SKM-1 (cell line): ENCODE measurements at regions not wholly inside any gene's neighbourhood (a gene's known extent, or its start where the extent isn't known, plus 50 kb on each side); places are given as distances from the start of the nearest gene placed in this dataset.
"Not testable (repeated sequence)": the region's sequence is repeated elsewhere in the genome, so short reads cannot be mapped to it uniquely, and the experiment has no call there.

Experiments used
- DNase-seq: peaks from one replicate; lab custom pipeline; 2025; ENCODE audit not compliant: unreplicated experiment; lab: John Stamatoyannopoulos, UW

DNA sequence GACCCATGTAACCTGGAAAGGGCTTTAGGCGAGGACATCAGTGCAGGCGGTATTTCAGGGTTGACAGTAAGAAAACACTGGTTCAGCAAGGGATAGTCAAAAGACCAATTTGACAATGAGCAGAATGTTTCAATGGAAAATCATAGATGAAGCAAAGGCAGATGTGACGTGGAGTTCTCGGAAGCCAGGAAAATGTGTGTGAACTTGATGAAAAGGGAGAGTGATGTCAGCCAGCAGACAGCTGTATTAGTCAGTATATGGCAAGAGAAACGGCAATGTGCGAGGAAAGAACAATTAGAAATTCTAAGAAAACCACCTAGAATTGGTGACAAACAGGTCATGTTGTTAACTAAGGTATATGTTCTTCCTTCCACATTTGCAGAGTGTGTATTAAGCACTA, 503.9 kb upstream of the DAB2 start:
- no peak for DNase-seq

DNA sequence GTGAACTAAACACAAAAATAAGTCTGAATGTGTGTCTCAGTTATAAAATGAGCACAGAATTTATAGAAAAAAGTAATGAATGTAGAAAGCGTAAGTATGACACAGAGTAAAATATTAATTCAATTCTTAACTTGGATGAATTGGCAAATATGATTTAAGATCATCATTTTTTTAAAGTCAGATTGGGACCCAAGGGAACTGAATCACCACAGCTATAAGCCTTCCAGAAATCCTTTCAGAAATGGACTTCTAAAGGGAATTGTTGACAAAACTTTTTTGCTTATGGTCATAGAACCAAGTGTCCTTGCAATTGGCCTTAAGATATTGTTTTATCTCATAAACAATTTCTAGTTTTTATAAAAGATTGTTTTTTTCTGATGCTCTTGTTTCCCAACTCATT, 495.1 kb upstream of the DAB2 start:
- no peak for DNase-seq

DNA sequence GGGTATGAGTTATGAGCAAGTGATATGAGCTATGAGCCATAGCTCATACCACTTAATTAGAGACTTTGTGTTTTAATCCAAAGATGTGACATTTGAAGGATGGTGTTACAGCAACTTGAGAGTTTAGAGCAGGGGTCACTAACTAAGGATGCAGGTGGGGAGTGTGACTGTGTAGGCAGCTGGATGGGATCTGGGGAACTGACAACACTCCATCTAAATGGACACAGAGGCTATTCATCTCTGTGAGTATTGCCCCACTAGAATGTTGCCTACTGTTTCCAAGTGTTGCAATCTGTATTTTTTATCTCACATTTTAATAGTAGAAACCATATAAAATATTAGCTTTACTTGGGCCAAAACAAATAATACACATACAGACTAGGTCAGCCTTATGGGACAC, 488.1 kb upstream of the DAB2 start:
- DNase-seq: no peak

DNA sequence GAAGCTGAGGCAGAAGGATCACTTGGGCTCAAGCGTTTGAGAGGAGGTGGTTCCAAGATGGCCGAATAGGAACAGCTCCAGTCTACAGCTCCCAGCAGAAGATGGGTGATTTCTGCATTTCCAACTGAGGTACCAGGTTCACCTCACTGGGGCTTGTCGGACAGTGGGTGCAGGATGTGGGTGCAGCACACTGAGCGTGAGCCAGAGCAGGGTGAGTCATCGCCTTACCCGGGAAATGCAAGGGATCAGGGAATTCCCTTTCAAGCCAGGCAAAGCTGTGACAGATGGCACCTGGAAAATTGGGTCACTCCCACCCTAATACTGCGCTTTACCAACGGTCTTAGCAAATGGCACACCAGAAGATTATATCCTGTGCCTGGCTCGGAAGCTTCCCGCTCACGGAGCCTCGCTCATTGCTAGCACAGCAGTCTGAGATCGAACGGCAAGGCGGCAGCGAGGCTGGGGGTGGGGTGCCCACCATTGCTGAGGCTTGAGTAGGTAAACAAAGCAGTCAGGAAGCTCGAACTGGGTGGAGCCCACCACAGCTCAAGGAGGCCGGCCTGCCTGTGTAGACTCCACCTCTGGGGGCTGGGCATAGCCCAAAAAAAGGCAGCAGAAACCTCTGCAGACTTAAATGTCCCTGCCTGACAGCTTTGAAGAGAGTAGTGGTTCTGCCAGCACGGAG, 482.6 kb upstream of the DAB2 start:
- not testable (repeated sequence) for DNase-seq

DNA sequence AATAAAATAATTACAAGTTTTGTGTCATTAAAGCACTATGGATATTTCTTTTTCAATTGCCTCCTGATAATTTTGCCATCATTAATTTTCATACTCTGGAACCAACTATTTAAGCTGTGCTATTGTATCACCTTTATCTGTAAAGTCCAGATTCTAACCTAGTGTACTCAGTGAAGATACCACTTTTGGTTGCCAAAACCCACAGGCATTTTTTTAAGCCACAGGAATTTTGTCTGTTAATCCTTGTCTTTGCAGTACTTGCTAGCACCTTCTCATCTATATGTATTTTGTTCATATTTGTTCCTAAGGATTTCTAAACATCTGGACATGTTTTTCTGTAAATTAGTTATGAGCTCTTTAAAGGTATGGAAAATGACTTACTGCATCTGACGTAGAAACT, 481.4 kb upstream of the DAB2 start:
- DNase-seq: no peak

DNA sequence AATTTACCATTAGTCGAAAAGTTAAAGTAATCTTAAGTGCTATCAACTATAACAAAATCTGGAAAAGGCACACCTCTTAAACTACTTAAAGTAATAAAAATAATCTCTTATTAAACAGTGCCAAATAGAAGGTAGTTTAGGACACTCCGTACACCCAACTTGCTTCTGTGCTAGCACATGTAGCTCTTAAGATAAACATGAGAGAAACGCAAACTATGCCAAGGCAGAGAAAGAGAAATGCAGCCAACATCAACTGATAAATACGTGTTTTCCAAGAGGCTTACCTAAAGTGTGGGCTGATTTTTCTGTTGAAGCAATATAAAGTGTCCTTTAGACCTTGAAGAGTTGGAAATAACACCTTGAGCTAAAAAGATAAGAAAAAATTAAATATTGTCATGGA, 480.6 kb upstream of the DAB2 start:
- no peak for DNase-seq

DNA sequence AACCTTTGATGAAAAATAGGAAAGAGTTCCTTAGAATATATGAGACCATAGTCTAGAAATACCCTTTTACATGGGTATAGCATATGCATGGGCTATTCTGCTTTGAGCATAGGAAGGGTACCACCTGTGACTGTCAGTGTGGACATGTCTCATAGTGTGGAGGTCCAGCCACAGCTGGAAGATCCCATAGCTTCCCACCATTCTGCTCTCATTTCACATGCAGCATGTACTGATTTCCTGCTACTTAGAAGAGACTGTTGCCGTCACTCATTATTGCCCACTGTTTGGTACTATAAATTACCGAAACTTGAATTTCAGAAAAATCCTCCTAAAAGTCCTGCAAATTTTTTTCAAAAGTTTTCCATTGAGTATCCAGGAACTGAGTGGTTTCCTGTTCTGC, 477.8 kb upstream of the DAB2 start:
- DNase-seq: no peak

DNA sequence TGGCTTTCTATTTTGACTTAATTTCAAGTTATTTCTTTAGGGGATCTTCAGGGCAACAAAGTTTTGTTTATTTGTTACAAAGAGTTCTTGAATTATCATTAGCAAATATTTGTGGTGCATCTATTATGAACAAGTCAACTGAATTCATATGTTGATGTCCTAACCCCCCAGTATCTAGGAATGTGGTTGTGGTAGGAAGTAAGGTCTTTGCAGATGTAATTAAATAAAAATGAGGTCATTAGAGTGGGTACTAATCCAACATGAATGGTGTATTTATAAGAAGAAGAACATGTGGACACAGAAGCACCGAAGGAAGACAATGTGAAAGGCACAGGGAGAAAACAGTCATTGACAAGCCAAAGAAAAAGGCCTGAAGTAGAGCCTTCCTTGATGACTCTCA, 474.0 kb upstream of the DAB2 start:
- no peak for DNase-seq

DNA sequence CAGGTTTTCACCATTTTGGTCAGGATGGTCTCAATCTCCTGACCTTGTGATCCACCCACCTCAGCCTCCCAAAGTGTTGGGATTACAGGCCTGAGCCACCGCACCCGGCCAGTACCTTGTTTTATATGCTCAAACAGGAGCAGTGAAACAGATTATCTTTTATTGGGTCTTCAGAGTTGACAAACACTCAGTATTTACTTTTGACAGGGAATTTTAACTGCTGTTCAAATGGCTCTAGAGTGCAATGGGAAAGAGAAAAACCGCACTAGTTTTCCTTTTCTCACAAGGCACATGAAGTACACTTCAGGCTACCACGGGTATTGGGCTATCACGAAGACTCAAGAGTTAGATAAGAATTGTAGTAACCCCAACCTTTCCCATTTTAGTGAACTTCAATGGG, 471.9 kb upstream of the DAB2 start:
- no peak for DNase-seq

DNA sequence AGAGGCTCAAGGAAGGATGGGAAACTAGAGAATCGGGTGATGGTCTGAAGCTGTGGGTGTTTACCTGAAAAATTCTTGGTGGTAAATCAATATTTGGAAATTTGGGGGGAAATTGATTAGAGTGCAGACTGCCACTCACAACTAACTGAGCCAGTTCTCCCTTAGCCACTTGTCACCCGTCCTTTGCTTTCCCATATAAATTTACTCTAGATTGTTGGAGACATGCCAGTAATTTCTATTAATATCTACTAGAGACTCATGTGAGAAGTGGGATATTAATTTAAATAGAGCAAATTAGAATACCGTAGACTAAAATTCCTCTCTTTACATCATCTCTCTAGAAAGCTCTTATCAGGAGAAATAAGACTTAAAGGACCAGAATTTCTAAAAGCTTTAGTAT, 471.3 kb upstream of the DAB2 start:
- no peak for DNase-seq

DNA sequence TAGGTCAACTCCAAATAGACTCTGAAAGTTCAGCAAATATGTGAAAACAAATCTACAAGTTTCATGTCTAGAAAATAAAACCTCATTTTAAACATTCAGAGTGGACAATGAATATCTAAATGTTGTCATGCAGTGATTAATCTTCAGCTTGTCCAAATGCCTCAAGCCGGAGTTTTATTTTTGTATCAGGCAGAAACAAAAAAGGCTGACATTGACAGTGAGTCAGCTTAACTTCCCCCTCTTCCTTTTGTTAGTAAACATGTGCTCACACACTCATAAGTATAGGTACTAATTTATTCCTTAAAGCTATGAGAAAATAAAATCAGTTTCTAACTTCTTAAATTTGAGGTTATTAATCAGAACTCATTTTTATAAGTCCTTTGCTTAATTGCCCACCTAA, 467.9 kb upstream of the DAB2 start:
- no peak for DNase-seq

DNA sequence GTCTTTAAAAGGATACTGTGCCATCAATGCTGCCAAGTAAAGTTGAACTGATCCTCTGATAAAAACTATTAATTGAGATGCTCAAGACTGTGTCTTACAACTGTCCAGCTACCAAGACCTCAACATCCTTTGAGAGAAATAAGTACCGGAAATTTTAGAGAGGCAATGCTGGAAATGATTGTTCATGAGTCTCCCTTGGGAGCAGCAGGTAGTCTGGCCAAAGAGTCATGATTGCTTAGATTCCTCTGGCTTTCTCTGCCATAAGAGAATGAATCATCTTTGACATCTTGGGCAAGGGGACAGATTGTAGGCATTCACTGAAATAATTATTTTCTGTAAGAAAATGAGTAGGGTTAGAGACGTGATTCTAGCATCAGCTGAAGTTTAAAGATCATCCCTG, 466.6 kb upstream of the DAB2 start:
- DNase-seq: no peak

DNA sequence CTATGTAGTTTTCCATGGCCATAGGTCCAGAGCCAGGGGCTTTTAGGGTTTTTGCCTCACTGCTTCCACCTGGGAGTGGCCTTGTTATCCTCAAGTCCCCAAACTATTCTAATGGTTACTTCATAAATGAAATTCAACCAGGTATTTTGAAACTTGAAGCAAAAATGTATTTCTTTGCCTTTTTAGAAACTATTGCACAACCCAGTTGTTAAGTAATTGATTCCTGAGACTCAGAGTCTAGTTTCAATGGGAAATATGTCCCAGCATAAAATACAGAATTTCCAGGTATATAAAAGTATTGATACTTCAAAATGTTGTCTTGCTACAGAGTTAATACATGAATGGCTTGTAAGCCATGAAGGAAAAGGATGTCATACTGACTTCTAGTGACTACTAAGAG, 456.2 kb upstream of the DAB2 start:
- DNase-seq: no peak

DNA sequence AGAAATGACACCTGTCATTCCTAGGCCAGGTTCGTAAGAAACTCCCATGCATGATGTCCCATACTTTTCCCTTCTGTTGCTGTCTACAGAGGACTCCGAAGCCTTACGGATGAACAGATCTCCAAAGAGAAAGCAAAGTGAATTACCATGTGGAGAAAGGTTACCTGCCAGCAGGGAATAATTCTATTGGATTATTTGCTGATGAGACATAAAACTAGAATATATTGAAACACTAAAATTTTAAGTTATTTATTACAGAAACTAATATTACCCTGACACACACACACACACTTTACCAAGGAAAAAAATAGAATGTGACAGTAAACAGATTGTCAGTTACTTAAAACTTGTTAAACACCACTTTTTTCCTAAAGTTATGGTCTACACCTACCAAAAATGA, 452.7 kb upstream of the DAB2 start:
- no peak for DNase-seq

DNA sequence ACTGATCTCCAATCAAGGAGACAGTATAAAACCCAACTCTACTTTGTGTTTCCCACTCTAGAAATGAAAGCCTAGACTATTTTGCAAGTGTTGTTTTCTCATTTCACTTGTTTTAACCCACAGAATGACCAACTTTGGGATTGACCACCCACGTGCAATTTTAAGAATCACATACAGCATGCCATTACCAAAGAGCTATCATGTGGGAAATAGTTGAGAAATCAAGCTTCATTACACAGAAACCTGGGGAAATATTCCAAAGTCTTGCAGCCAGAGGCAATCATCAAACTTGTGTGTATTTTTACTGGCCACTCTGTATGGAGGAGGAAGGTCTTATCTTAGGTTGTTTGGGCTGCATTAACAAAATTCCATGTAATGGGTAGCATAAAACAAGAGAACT, 451.4 kb upstream of the DAB2 start:
- DNase-seq: no peak

DNA sequence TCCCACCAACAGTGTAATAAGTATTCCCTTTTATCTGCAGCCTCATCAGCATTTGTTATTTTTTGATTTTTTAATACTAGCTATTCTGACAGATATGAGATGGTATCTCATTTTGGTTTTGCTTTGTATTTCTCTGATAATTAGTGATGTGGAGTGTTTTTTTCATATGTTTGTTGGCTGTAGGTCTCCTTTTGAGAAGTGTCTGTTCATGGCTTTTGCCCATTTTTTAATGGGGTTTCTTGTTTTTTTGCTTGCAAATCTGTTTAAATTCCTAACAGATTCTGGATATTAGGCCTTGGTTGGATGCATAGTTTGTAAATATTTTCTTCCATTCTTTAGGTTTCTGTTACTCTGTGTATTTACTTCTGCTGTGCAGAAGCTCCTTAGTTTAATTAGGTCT, 445.4 kb upstream of the DAB2 start:
- DNase-seq: no peak

DNA sequence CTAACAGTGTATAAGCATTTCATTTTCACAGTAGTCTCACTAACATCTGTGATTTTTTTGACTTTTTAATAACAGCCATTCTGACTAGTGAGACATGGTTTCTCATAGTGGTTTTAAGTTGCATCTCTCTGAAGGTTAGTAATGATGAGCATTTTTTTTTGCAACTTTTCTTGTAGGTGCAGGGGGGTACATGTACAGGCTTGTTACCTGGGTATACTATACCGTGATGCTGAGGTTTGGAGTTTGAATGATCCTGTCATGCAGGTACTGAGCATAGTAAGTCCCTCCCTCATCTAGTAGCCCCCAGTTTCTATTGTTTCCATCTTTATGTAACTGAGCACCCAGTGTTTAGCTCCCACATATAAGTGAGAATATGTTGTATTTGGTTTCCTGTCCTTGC, 444.6 kb upstream of the DAB2 start:
- no peak for DNase-seq

DNA sequence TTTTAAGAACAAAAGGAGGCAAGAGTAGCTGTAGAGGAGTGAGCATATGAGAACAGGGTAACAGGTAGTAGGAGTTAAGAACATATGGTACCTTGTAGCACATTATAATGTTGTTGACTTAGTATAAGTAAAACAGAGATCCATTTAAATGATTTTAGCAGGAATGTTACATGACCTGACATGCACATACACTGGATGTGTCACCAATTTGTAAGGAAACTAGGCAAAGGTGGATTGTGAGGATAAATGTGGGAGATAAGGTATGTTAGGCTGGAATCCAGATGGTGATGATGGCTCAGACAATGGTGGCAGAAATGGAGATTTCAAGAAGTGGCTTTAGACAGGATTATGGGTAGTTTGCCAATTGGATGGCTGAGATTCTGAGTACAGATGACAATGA, 443.1 kb upstream of the DAB2 start:
- no peak for DNase-seq

DNA sequence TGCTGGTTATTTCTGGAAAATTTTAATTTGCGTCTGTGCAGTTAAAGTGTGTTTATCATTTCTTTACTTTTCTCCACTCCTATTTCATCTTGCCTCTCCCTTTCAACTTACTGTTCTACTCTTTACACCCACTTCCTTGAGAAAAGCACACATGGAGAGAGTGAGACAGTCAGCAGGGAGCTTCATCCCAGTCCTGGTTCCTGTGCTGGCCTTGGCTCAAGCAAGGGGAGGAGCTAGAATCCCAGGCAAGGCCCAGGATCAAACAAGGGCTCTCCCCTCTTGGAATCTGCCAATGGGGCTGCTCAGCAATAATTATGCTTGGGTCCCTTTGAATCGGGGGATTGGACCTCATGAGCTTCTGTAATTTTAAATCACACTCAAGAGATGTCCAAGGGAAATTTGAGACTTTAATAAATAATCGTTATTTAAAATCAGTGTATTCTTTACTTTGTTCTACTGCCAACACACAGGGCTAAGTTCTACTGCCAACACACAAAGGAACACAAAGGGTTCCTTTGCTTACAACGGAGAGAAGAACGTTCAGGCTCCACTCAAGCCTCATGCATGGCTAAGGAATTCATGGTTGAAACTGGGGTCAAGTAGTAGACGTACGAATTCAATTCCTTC, 439.3 kb upstream of the DAB2 start:
- no peak for DNase-seq

DNA sequence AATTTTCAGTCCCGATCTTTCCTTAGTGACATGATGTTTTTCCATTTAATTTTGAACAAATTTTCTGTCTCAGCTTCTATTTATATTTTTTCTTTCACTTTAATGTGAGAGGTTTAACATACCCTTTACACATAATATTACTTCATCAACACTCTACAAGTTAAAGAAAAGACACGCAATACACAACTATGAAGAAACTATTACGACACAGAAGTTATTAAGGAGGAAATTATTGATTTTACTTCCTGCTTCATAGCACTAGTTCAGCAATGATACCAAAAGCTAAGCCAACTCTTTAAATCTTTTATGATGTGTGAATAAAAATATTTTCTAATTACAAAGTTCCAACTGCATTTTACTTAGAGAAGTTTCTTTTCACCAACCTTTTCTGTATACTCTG, 432.3 kb upstream of the DAB2 start:
- DNase-seq: peak; percentile 15

DNA sequence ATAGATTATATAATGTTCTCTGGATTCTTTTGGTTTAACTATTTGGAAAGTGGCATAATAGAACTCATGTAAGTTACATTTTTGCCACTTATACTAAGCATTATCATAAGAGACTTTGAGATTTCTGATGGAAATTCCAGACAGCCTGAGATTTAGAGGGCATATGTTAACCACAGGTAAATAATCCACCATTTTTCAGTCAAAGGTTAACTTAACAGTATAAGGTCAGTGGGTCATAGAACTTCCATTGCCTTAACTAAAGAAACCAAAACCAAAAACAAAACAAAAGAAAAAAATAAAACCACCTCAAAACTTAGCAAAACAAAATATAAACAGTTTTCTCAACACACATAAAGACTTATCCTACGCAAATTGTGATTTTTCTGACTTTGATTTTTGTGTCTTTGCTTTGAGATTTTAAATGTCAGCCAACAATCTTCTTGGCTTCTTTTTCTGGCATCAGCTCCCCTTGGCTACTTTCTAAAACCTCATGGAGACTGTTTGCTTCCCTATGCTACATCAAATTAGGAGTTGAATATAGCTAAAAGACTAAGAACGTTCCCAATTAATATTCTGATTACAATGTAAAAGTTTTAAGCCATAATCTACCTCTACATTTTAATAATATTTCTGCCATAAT, 430.1 kb upstream of the DAB2 start:
- DNase-seq: no peak

DNA sequence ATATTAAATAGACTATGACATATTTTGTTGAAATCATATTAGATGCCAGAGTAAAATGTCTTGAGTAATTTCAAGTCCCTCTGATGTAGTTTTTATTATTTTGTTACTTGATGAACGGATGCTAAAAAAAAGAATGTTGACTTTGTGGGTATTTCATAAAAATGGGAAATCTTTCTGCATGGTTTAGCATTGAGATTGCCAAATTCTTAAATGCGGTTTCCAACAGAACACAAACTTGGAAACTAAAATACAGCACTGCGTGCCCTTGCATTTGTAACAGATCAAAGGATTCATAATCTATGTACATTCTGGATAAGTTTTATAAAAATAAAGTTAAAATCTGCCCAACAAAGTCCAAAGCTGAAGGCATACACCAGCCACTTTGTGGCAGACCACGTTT, 425.5 kb upstream of the DAB2 start:
- DNase-seq: no peak

DNA sequence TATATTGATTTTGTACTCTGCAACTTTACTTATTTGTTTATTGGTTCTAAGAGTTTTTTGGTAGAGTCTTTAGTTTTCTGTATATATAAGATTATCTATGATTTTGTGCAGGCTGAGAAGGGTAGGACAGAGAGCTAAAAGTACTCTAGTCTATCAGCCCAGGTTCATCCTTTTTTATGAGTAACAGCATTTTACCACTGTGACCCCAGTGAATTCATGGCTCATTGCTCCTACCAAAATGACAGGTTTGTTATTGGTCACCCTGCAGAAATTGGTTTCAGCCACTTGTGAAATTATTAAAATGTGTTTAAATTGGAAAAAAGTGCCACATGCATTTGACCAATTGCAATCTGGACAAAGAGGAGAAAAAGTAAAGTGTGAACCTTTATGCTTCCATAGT, 421.4 kb upstream of the DAB2 start:
- no peak for DNase-seq
